GM13976 (cell line): ENCODE measurements at regions not wholly inside any gene's neighbourhood (a gene's known extent, or its start where the extent isn't known, plus 50 kb on each side); places are given as distances from the start of the nearest gene placed in this dataset.

Experiments
- DNase-seq: peaks from one replicate; pipeline ENCODE4 v3.0.0; 2012; ENCODE audit warnings: low spot score
- in situ Hi-C: fragments of 300-500 bp; cut with MboI; formaldehyde crosslinking; loops from one replicate; pipeline ENCODE4 v1.12.0; 2022; ENCODE audit warnings: low sequenced_read_pairs, mixed read lengths, inconsistent platforms; ENCODE audit not compliant: unreplicated experiment
- TF ChIP-seq, protein P1 (sequence below): IDR thresholded peaks from 2 replicates; pipeline ENCODE4 v1.5.1; 2012; ENCODE audit warnings: borderline replicate concordance, mild to moderate bottlenecking; ENCODE audit not compliant: insufficient read depth; ENCODE audit errors: extremely low read depth, missing control alignments, control extremely low read depth

DNA sequence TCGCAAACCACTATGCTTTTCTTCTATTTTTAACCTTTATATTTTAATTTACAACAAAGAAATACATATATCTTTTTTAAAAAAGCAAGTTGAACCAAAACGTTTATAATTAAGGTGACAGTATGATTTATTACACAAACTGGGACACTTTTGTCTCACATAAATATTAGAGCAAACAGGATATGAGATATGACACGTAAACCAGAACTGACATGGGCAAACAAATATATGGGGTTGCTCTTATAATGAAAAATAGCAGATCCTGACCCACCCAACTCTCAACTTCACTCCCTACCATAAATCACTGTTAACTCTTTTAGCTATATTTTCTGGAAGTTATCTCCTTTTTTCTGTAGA lies 177.0 kb upstream of the EDNRA start:
- in situ Hi-C loops, result no loop called here
- TF ChIP-seq, protein P1, sequence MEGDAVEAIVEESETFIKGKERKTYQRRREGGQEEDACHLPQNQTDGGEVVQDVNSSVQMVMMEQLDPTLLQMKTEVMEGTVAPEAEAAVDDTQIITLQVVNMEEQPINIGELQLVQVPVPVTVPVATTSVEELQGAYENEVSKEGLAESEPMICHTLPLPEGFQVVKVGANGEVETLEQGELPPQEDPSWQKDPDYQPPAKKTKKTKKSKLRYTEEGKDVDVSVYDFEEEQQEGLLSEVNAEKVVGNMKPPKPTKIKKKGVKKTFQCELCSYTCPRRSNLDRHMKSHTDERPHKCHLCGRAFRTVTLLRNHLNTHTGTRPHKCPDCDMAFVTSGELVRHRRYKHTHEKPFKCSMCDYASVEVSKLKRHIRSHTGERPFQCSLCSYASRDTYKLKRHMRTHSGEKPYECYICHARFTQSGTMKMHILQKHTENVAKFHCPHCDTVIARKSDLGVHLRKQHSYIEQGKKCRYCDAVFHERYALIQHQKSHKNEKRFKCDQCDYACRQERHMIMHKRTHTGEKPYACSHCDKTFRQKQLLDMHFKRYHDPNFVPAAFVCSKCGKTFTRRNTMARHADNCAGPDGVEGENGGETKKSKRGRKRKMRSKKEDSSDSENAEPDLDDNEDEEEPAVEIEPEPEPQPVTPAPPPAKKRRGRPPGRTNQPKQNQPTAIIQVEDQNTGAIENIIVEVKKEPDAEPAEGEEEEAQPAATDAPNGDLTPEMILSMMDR, result no peak
- no peak for DNase-seq

DNA sequence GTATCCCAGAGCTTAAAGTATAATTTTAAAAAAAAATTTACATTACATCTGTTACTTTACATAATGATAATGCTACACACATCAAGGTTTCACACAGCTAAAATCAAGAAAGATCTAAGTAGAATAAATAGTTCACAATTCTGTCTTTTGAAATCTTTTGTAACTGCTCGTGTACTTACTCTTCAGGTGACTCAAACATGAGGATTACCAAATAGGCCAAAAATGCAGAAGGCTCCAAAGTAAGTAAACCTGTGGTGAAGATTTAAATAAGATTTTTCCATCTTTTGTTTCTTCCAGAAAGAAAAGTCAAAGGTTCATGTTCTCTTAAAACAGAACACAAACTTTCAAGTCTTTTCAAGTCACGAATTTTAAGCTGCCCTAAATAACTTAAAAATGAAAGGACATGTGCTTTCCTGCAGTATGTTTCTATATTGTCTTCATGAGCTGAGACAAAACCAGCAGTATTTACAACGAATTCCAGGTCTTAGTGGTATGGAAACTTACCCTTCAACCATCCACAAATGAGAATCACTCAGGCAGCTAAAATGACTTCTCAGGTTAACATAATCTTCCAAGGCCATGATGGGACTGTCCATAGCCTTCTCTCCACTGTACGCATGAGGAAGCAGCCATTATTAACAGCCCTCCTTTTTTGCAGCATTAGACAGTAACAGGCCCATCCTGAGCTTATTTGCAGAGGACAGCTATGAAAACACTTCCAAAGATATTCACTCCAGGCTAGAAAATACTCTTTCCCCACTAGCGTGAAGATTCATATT lies 172.8 kb upstream of the EDNRA start:
- in situ Hi-C loops, result no loop called here
- TF ChIP-seq, protein P1, result no peak

DNA sequence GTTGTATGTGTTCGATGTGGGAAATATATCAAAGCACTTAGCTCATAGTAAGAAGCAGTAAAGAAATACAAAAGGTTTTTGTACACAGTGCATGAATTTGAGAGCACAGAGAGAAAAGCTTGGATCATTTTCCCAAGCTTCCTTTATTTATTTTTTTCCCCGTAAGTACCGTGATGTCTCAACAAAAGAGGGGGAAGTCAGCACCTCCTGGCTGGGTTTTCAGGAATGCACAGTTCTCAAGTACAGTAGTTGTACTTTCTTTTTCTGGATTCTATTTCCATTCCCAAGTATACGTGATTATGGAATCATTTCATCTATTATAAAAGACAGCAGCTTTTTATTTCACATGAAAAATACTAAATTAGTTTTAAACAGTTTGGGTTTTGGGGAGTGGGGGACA lies 171.5 kb upstream of the EDNRA start:
- in situ Hi-C loops, result no loop called here
- TF ChIP-seq, protein P1, result no peak
- no peak for DNase-seq

More for the DNA sequence above, 172.8 kb upstream of the EDNRA start:
- DNase-seq, result no peak

DNA sequence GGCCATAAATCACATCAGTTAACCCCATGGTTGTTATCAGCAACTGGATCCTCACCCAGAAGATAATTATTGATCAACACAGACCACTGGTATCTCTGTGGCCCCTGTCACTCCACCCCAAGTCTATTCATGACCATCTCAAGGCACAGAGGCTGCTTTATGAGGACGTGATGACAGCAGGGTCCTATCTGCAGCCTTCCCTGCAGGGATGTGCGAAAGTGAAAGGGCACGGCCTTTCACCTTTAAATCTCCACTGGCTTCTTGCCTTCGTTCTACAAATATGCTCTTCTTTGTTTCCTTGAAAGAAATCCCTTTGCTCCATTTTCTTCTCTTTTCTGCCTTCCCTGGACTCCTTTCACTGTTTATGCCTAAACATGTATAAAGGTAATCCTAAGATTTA lies 170.6 kb upstream of the EDNRA start:
- TF ChIP-seq, protein P1, result no peak
- DNase-seq, result no peak
- in situ Hi-C loops, result no loop called here

DNA sequence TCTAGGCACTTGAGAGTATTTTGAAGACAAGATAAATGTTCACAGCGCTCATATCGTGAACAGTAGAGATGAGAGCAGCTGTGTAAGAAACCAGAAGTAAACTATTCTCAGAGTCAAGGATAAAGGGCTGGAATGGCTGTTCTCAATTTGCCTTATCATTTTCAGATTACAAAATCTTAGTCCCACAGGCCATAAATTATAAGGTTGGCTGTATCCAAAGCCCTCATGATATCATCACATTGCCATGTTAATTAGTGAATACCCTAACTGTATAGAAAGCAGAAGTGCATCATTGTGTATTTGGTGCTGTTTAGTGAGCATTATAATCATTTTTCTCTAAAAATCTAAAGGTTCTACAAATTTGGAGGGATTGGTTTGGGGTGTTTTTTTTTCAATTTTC lies 168.9 kb upstream of the EDNRA start:
- TF ChIP-seq, protein P1, result no peak
- no peak for DNase-seq
- in situ Hi-C loops, result no loop called here

DNA sequence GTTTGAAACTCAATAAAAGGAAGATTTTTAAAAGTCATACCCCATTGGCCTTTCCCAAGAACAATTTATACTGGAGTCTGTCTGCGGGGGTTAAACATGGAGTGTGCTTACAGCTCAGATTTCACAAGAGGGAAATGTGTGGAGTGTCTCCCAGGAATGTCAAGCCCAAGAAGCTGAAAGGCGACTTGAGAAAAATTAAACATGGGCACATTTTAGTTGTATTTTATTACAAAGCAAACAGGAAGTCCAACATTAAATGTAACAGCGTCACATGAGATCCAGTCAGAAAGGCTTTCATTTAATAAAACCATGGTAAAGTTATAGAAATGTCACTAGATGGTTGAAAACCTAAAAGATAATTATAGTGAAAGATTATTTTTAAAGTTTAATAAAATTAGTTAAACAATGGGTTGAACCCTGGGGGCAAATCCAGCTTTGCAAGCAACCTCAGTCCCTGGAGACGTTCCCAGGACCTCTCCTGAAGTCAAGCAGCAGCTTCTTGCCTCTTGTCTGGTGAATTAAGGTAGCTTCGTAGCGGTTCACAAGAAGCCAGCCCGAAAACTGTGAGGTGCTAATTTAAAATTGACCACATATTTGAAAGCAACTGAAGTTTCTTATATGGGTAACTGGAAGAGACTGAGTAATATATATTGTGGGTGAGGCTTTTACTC lies 168.4 kb upstream of the EDNRA start:
- TF ChIP-seq, protein P1, result no peak
- no peak for DNase-seq
- in situ Hi-C loops, result no loop called here
